Peyer's patch (tissue), 4 donors: ENCODE measurements at regions not wholly inside any gene's neighbourhood (a gene's known extent, or its start where the extent isn't known, plus 50 kb on each side); places are given as distances from the start of the nearest gene placed in this dataset.

Source experiments
- CTCF ChIP-seq, 6 experiments: fragments of 450-650 bp in 4 of 6; fragments of 200-600 bp in 2 of 6; sonication (generic) in 1 of 6; IDR thresholded peaks; one replicate each; pipeline ENCODE4 v1.5.1; 2017 to 2019; ENCODE audit warnings: antibody characterized with exemption in 6 of 6, mild to moderate bottlenecking in 3 of 6, moderate library complexity in 1 of 6
- POLR2A ChIP-seq, 2 donors: fragments of 450-650 bp; IDR thresholded peaks; one replicate each; pipeline ENCODE4 v1.5.1; 2017; ENCODE audit warnings: antibody characterized with exemption in 2 of 2, mild to moderate bottlenecking in 2 of 2, moderate library complexity in 2 of 2

- TF ChIP-seq CTCF (IDR thresholded peaks at IDR 0.05) (no peak), POLR2A (IDR thresholded peaks at IDR 0.05) (no peak)
Measured at GRCh38 chr5:126081209-126081608, 342.0 kb upstream of the GRAMD2B start.
